ENCODE measurements at regions not wholly inside any gene's neighbourhood (a gene's known extent, or its start where the extent isn't known, plus 50 kb on each side); places are given as distances from the start of the nearest gene placed in this dataset.

DNA sequence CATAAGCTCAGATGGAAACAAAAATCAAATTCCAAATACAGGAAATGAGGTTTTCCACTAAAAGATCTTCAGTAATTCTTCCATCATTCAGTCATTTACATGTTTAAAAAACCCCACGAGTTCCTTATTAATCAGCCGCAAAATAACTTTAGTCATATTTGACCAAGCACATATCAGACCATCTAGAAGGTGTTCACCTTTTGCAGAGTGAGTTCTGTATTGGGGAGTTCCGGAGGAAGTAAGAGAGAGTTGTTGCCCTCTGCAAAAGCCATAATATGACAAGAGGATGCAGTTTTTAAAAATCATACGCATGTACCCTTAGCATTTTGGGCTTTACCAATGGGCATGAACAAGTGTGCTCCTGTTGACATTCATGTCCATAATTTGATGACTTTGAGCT lies 61.6 kb downstream of the CCR1 start:
- DNase-seq: no peak

DNA sequence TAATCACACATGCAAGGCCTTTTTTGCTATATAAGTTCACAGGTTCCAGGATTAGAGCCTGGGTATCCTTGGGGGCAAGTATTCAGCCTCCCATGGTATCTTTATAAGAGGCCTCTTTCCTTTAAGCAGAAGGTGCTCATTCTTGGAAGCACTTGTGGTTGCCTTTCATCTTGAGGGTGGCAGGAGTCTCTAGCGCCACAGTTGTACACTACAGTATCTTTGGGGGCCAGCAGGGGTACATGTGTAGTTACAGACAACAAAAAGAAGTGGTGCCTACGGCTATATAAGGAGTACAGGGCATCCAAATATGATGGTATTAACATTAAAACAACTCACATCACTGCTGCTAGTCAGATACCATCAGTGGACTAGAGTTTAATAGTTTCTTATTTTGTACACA lies 62.1 kb downstream of the CCR1 start:
- Histone ChIP-seq H3K27ac (no peak overlapping the region), H3K9me3 (no peaks in the 10 kb centered on the region), H3K4me3 (no peak overlapping the region), H3K4me1 (peaks cover 0 to 10% (median 6%) of the 10 kb centered on the region in 4 donors), H3K27me3 (no peaks in the 10 kb centered on the region), H3K36me3 (no peaks in the 10 kb centered on the region)
- WGBS, 5 donors: 41 to 57% (median 43%) methylated on average over 2 of the region's 2 CpGs
- no peak for DNase-seq
- intact Hi-C loops (cut with DNase I; ENCODE audit: low total_unique reads): no loop called here
- TF ChIP-seq, protein P1, sequence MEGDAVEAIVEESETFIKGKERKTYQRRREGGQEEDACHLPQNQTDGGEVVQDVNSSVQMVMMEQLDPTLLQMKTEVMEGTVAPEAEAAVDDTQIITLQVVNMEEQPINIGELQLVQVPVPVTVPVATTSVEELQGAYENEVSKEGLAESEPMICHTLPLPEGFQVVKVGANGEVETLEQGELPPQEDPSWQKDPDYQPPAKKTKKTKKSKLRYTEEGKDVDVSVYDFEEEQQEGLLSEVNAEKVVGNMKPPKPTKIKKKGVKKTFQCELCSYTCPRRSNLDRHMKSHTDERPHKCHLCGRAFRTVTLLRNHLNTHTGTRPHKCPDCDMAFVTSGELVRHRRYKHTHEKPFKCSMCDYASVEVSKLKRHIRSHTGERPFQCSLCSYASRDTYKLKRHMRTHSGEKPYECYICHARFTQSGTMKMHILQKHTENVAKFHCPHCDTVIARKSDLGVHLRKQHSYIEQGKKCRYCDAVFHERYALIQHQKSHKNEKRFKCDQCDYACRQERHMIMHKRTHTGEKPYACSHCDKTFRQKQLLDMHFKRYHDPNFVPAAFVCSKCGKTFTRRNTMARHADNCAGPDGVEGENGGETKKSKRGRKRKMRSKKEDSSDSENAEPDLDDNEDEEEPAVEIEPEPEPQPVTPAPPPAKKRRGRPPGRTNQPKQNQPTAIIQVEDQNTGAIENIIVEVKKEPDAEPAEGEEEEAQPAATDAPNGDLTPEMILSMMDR (IDR thresholded peaks at IDR 0.05): no peak
- TF ChIP-seq POLR2AphosphoS5 (IDR thresholded peaks at IDR 0.05) (no peak), POLR2A (IDR thresholded peaks at IDR 0.05) (no peak), EP300 (IDR thresholded peaks at IDR 0.05) (no peak)

More for the DNA sequence above, 61.6 kb downstream of the CCR1 start:
- H3K4me3 ChIP-seq: no peak overlapping the region
- H3K36me3 ChIP-seq: no peaks in the 10 kb centered on the region
- H3K27ac ChIP-seq: no peak overlapping the region
- intact Hi-C loops (cut with DNase I; ENCODE audit: low total_unique reads): no loop called here
- H3K9me3 ChIP-seq: no peaks in the 10 kb centered on the region
- TF ChIP-seq POLR2A (IDR thresholded peaks at IDR 0.05) (no peak), POLR2AphosphoS5 (IDR thresholded peaks at IDR 0.05) (no peak), EP300 (IDR thresholded peaks at IDR 0.05) (no peak)
- TF ChIP-seq, protein P1 (IDR thresholded peaks at IDR 0.05): no peak
- no peaks in the 10 kb centered on the region for H3K27me3 ChIP-seq
- H3K4me1 ChIP-seq: peaks cover 0 to 10% (median 6%) of the 10 kb centered on the region in 4 donors
- WGBS, 5 donors: 81 to 91% (median 86%) methylated on average over 4 of the region's 4 CpGs

DNA sequence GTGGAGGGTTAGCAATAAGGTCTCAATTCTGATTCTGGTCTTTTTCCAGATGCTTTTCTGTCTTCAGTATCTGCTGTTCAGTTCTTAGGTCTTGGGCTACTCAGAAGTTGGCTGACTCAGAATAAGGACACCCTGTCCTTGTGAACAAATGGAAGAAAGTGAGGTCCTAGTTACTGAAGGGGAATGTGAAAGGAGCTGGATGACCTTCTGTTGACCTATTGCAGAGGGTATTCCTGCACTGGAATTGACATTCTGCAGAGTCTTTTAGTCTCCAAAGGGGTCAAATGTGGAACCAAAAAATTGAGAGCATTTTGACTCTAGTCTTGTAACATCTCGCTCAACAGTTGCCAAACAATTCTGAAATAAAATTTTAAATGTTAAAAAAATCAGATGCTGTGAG lies 63.0 kb downstream of the CCR1 start:
- H3K27ac ChIP-seq: no peak overlapping the region
- no peaks in the 10 kb centered on the region for H3K36me3 ChIP-seq
- intact Hi-C loops (cut with DNase I; ENCODE audit: low total_unique reads): no loop called here
- no peak for DNase-seq
- H3K27me3 ChIP-seq: no peaks in the 10 kb centered on the region
- no peaks in the 10 kb centered on the region for H3K9me3 ChIP-seq
- peaks cover 0 to 10% (median 6%) of the 10 kb centered on the region in 4 donors for H3K4me1 ChIP-seq
- no peak overlapping the region for H3K4me3 ChIP-seq
- 93 to 100% (median 97%) methylated on average over 1 of the region's 1 CpG for WGBS, 5 donors
- TF ChIP-seq, protein P1 (IDR thresholded peaks at IDR 0.05): no peak
- peak in 1 of 3 donors; percentile 9 for TF ChIP-seq POLR2AphosphoS5 (IDR thresholded peaks at IDR 0.05)
- no peak for TF ChIP-seq EP300 (IDR thresholded peaks at IDR 0.05)

DNA sequence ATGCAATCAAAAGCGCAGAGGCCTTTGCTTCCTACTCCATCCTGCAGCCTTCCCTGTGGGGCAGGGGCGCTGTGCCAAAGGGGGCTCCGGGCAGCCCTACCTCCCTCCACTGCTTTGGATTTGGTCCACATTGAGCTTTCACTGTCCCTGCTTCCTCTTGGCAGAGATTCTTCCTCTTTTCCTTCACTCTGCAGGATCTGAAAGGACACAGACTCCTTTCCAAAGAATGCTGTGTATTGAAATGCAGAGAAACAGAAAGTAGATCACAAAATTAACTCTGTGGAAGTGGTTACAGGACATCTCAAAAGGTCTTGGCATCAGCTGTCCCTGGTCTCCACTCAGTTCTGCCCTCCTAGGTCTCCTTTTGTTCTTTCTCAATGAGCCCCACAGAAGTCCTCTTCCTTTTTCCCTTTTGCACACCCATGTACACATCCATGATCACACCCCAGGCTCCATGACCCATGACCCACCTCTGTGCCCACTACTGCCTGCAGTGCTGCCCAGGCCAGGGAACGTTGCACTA lies 64.1 kb downstream of the CCR1 start:
- Histone ChIP-seq H3K4me3 (no peak overlapping the region), H3K27ac (no peak overlapping the region), H3K27me3 (no peaks in the 10 kb centered on the region), H3K9me3 (no peaks in the 10 kb centered on the region), H3K4me1 (peaks cover 0 to 10% (median 6%) of the 10 kb centered on the region in 4 donors), H3K36me3 (no peaks in the 10 kb centered on the region)
- TF ChIP-seq POLR2AphosphoS5 (IDR thresholded peaks at IDR 0.05) (no peak), EP300 (IDR thresholded peaks at IDR 0.05) (no peak), POLR2A (IDR thresholded peaks at IDR 0.05) (no peak)
- TF ChIP-seq, protein P1 (IDR thresholded peaks at IDR 0.05): no peak
- WGBS, 5 donors: 39 to 55% (median 48%) methylated on average over 4 of the region's 4 CpGs
- peak in 1 of 2 donors; percentile 35 for DNase-seq
- intact Hi-C loops (cut with DNase I; ENCODE audit: low total_unique reads): no loop called here
